B cell (primary cell): ENCODE measurements at regions not wholly inside any gene's neighbourhood (a gene's known extent, or its start where the extent isn't known, plus 50 kb on each side); places are given as distances from the start of the nearest gene placed in this dataset.

Experiments
- ATAC-seq: fragments of 200-7000 bp; cut with Tn5 transposase; one replicate; pipeline ENCODE4 v1.10.0; 2021; ENCODE audit warnings: low read depth, mild to moderate bottlenecking, moderate number of reproducible peaks, moderate library complexity
- CTCF ChIA-PET: fragments of 350-600 bp; sonication (Branson Sonifier 250); formaldehyde crosslinking; loops from one replicate; lab custom pipeline; 2021; ENCODE audit warnings: antibody characterized with exemption, inconsistent platforms; lab: Charles Lee
- POLR2A ChIA-PET: fragments of 350-600 bp; sonication (Branson Sonifier 250); formaldehyde crosslinking; loops from one replicate; lab custom pipeline; 2021; ENCODE audit warnings: antibody characterized with exemption; lab: Charles Lee
- DNase-seq: peaks from one replicate; pipeline ENCODE4 v3.0.0; 2013
- H2AFZ ChIP-seq: 2 replicates; pipeline ENCODE4 v1.6.1; 2012; ENCODE audit warnings: mild to moderate bottlenecking, low read depth, low read length; ENCODE audit not compliant: insufficient read depth, poor library complexity, severe bottlenecking
- H3K27ac ChIP-seq, 2 donors: 1 replicate in 1 of 2; 2 replicates in 1 of 2; pipeline ENCODE4 v1.5.1; 2012 to 2013; ENCODE audit warnings: low read length in 2 of 2, mild to moderate bottlenecking in 2 of 2, moderate library complexity in 1 of 2
- H3K27me3 ChIP-seq, 4 experiments: fragments of 200-600 bp in 1 of 4; sonication (generic) in 1 of 4; replicated peaks in 1 of 4; 1 replicate in 2 of 4; 2 replicates in 2 of 4; pipeline versions ENCODE4 v1.6.1 to v1.7.0; 2013 to 2016; ENCODE audit warnings: low read length in 3 of 4, mild to moderate bottlenecking in 2 of 4, mixed read lengths in 1 of 4, moderate library complexity in 1 of 4; ENCODE audit not compliant: insufficient read depth in 4 of 4, control insufficient read depth in 3 of 4; ENCODE audit errors: control extremely low read depth in 1 of 4
- H3K36me3 ChIP-seq, 2 experiments: replicated peaks in 1 of 2; 1 replicate in 1 of 2; 2 replicates in 1 of 2; pipeline versions ENCODE4 v1.6.1 to v1.7.1; 2013; ENCODE audit warnings: low read length in 1 of 2; ENCODE audit not compliant: insufficient read depth in 2 of 2, control insufficient read depth in 1 of 2; ENCODE audit errors: control extremely low read depth in 1 of 2, extremely low read depth in 1 of 2
- H3K4me1 ChIP-seq, 2 donors: fragments of 200-600 bp in 1 of 2; sonication (generic) in 1 of 2; 1 replicate in 1 of 2; 2 replicates in 1 of 2; pipeline versions ENCODE4 v1.5.1 to v1.6.1; 2013 to 2017; ENCODE audit warnings: low read length in 2 of 2; ENCODE audit not compliant: control insufficient read depth in 2 of 2, insufficient read depth in 2 of 2
- H3K4me2 ChIP-seq: replicated peaks from 2 replicates; pipeline ENCODE3; 2012; ENCODE audit warnings: mild to moderate bottlenecking, low read depth, low read length; ENCODE audit not compliant: poor library complexity, severe bottlenecking
- H3K4me3 ChIP-seq, 5 experiments: fragments of 200-600 bp in 1 of 5; sonication (generic) in 1 of 5; 1 replicate in 3 of 5; 2 replicates in 2 of 5; pipeline versions ENCODE4 v1.5.1 to v1.7.0; 2011 to 2016; ENCODE audit warnings: low read length in 4 of 5, mild to moderate bottlenecking in 4 of 5, low read depth in 2 of 5, control low read depth in 1 of 5, moderate library complexity in 1 of 5; ENCODE audit not compliant: insufficient read depth in 1 of 5; ENCODE audit errors: control extremely low read depth in 1 of 5, extremely low read depth in 1 of 5
- H3K79me2 ChIP-seq: fragments of 200-600 bp; sonication (generic); one replicate; pipeline ENCODE4 v1.6.0; 2016; ENCODE audit warnings: low read length; ENCODE audit not compliant: control insufficient read depth, insufficient read depth
- H3K9ac ChIP-seq: fragments of 200-600 bp; sonication (generic); 2 replicates; pipeline ENCODE4 v1.6.1; 2017; ENCODE audit warnings: mild to moderate bottlenecking, low read length, moderate library complexity
- H3K9me3 ChIP-seq, 3 donors: one replicate each; pipeline versions ENCODE4 v1.6.1 to v1.7.1; 2013; ENCODE audit warnings: low read length in 2 of 3; ENCODE audit not compliant: control insufficient read depth in 2 of 3, insufficient read depth in 1 of 3; ENCODE audit errors: control extremely low read depth in 1 of 3
- H4K20me1 ChIP-seq: 2 replicates; pipeline ENCODE4 v1.6.0; 2012; ENCODE audit warnings: mild to moderate bottlenecking, low read length; ENCODE audit not compliant: insufficient read depth, control insufficient read depth, poor library complexity, severe bottlenecking
- H3K27ac Mint-ChIP-seq: one replicate; pipeline ENCODE4 v1.8.0; 2021; ENCODE audit warnings: mixed read lengths
- H3K27me3 Mint-ChIP-seq: one replicate; pipeline ENCODE4 v1.8.0; 2021; ENCODE audit warnings: mixed read lengths
- H3K4me1 Mint-ChIP-seq: one replicate; pipeline ENCODE4 v1.8.0; 2021; ENCODE audit warnings: mixed read lengths
- H3K4me3 Mint-ChIP-seq: one replicate; pipeline ENCODE4 v1.8.0; 2021; ENCODE audit warnings: mixed read lengths
- H3K9me3 Mint-ChIP-seq: one replicate; pipeline ENCODE4 v1.8.0; 2022; ENCODE audit warnings: mixed read lengths; ENCODE audit not compliant: insufficient read depth
- EZH2 ChIP-seq: IDR thresholded peaks from 2 replicates; pipeline ENCODE4 v1.6.1; 2012; ENCODE audit warnings: borderline replicate concordance, low read depth, mild to moderate bottlenecking, moderate library complexity, low read length; ENCODE audit not compliant: insufficient read depth, poor library complexity, severe bottlenecking
- WGBS: methylation state at CpG from one replicate; pipeline ENCODE4 v1.1.5; 2013; ENCODE audit warnings: missing lambda C conversion rate; ENCODE audit not compliant: insufficient coverage; 5-methylcytosine and 5-hydroxymethylcytosine counted together
- intact Hi-C: fragments of 100-400 bp; cut with micrococcal nuclease; formaldehyde crosslinking; loops from one replicate; pipeline ENCODE4 v1.10.0; 2022
- TF ChIP-seq, protein P1 (sequence below): fragments of 200-600 bp; IDR thresholded peaks from one replicate; pipeline ENCODE4 v1.8.0; 2022; ENCODE audit warnings: antibody characterized with exemption, mild to moderate bottlenecking

GRCh38 chr4:119865389-119865788, 201.3 kb downstream of the MAD2L1 start:
- H3K4me3 ChIP-seq, result no peak overlapping the region
- H3K9me3 ChIP-seq, result no peaks in the 10 kb centered on the region
- no peak overlapping the region for H2AFZ ChIP-seq
- intact Hi-C loops, result no loop called here
- TF ChIP-seq EZH2, result no peak
- TF ChIP-seq, protein P1, sequence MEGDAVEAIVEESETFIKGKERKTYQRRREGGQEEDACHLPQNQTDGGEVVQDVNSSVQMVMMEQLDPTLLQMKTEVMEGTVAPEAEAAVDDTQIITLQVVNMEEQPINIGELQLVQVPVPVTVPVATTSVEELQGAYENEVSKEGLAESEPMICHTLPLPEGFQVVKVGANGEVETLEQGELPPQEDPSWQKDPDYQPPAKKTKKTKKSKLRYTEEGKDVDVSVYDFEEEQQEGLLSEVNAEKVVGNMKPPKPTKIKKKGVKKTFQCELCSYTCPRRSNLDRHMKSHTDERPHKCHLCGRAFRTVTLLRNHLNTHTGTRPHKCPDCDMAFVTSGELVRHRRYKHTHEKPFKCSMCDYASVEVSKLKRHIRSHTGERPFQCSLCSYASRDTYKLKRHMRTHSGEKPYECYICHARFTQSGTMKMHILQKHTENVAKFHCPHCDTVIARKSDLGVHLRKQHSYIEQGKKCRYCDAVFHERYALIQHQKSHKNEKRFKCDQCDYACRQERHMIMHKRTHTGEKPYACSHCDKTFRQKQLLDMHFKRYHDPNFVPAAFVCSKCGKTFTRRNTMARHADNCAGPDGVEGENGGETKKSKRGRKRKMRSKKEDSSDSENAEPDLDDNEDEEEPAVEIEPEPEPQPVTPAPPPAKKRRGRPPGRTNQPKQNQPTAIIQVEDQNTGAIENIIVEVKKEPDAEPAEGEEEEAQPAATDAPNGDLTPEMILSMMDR, result no peak
- no peaks in the 10 kb centered on the region for H3K27me3 Mint-ChIP-seq
- H3K79me2 ChIP-seq, result no peaks in the 10 kb centered on the region
- DNase-seq (no peak), ATAC-seq (no peak)
- ChIA-PET CTCF (no interaction called here), POLR2A (no interaction called here)
- H3K36me3 ChIP-seq, result no peaks in the 10 kb centered on the region
- H3K4me1 ChIP-seq, result no peaks in the 10 kb centered on the region
- H3K27me3 ChIP-seq, result no peaks in the 10 kb centered on the region
- H3K27ac Mint-ChIP-seq, result no peak overlapping the region
- no peak overlapping the region for H3K4me3 Mint-ChIP-seq
- H4K20me1 ChIP-seq, result no peaks in the 10 kb centered on the region
- H3K9me3 Mint-ChIP-seq, result peaks cover 2% of the 10 kb centered on the region
- no peaks in the 10 kb centered on the region for H3K4me1 Mint-ChIP-seq
- no peak overlapping the region for H3K27ac ChIP-seq
- H3K9ac ChIP-seq, result no peak overlapping the region
- H3K4me2 ChIP-seq, result no peak overlapping the region

DNA sequence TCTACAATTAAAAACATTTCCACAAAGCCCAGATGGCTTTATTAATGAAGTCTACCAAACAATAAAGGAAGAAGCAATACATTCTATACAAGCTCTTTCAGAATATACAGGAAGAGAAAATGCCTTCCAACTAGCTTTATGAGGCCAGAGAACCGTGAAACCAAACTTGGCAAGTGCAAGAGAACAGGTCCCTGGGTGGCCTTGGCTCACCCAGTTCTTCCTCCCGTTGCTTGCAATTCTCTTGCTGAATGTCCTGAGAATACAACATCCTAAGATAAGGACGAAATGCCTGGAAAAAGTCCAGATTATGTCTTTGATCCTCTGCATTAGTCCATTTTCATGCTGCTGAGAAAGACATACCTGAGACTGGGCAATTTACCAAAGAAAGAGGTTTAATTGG, 204.9 kb downstream of the MAD2L1 start:
- H3K4me1 ChIP-seq, result no peaks in the 10 kb centered on the region
- H2AFZ ChIP-seq, result no peak overlapping the region
- intact Hi-C loops, result no loop called here
- no peaks in the 10 kb centered on the region for H4K20me1 ChIP-seq
- 74% methylated on average over 3 of the region's 3 CpGs for whole genome bisulfite sequencing
- CTCF ChIA-PET, result no interaction called here
- DNase-seq (no peak), ATAC-seq (no peak)
- Mint-ChIP-seq H3K4me3 (no peak overlapping the region), H3K4me1 (no peaks in the 10 kb centered on the region), H3K9me3 (no peaks in the 10 kb centered on the region), H3K27me3 (no peaks in the 10 kb centered on the region), H3K27ac (no peak overlapping the region)
- POLR2A ChIA-PET, result no interaction called here
- H3K9me3 ChIP-seq, result no peaks in the 10 kb centered on the region
- no peak for TF ChIP-seq EZH2
- TF ChIP-seq, protein P1, result no peak
- no peak overlapping the region for H3K4me2 ChIP-seq
- H3K27me3 ChIP-seq, result no peaks in the 10 kb centered on the region
- H3K36me3 ChIP-seq, result no peaks in the 10 kb centered on the region
- no peak overlapping the region for H3K27ac ChIP-seq
- no peaks in the 10 kb centered on the region for H3K79me2 ChIP-seq
- H3K4me3 ChIP-seq, result no peak overlapping the region
- no peak overlapping the region for H3K9ac ChIP-seq
